ENCODE measurements at regions not wholly inside any gene's neighbourhood (a gene's known extent, or its start where the extent isn't known, plus 50 kb on each side); places are given as distances from the start of the nearest gene placed in this dataset.

DNA sequence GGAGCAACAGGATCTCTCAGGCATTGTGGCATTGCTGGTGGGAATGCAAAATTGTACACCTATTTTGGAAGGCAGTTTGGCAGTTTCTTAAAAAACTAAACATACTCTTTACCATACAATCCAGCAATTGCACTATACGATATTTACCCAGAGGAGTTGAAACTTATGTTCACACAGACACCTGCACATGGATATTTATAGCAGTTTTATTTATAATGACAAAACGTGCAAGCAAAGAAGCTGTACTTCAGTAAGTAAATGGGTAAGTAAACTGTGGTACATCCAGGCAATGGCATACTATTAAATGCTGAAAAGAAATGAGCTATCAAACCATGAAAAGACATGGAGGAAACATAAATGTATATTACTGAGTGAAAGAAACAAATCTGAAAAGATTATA lies 71.6 kb upstream of the UBAC2 start:
- in situ Hi-C loops (cut with MboI; ENCODE audit: low sequenced_read_pairs) (no loop called here), intact Hi-C loops (cut with micrococcal nuclease) (no loop called here), dilution Hi-C loops (cut with HindIII; ENCODE audit: low sequenced_read_pairs, unreplicated experiment) (no loop called here)
- Histone ChIP-seq H2AK9ac (replicated peaks; ENCODE audit: low read depth, low read length, poor library complexity) (no peak overlapping the region), H3K9me1 (ENCODE audit: insufficient read depth, low read length) (no peaks in the 10 kb centered on the region), H2BK15ac (ENCODE audit: low read depth, low read length) (no peak overlapping the region), H2BK120ac (ENCODE audit: low read depth, low read length) (no peak overlapping the region), H3K4me2 (ENCODE audit: low read depth, low read length) (no peak overlapping the region), H3K36me3 (ENCODE audit: control insufficient read depth, insufficient read depth, low read length) (no peaks in the 10 kb centered on the region), H3K56ac (ENCODE audit: extremely low read depth, insufficient read depth, low read length) (no peak overlapping the region), H3K4ac (ENCODE audit: low read depth, low read length) (no peak overlapping the region), H3K27ac (ENCODE audit: insufficient read depth, low read length) (no peak overlapping the region), H4K8ac (ENCODE audit: low read depth in 2 of 2, low read length in 2 of 2) (no peak overlapping the region), H4K91ac (ENCODE audit: insufficient read depth, low read depth, low read length) (no peak overlapping the region), H3K9me3 (ENCODE audit: control insufficient read depth, insufficient read depth, low read length) (no peaks in the 10 kb centered on the region; the same call in 1 of the 2 replicates), H3K18ac (ENCODE audit: low read depth, low read length) (no peak overlapping the region), H3K27me3 (ENCODE audit: control insufficient read depth, insufficient read depth, low read length) (peaks cover 14% of the 10 kb centered on the region), H4K20me1 (ENCODE audit: insufficient read depth, low read length) (no peaks in the 10 kb centered on the region), H3K23ac (ENCODE audit: low read depth, low read length) (no peak overlapping the region), H2AK5ac (ENCODE audit: low read depth, low read length) (no peak overlapping the region), H2BK5ac (ENCODE audit: low read depth, low read length, poor library complexity, severe bottlenecking) (no peak overlapping the region), H2AFZ (replicated peaks; ENCODE audit: low read length, poor library complexity) (no peak overlapping the region), H3K4me1 (ENCODE audit: control insufficient read depth, insufficient read depth, low read length) (peaks cover 3% of the 10 kb centered on the region; the same call in 1 of the 2 replicates), H3K79me1 (ENCODE audit: low read depth in 1 of 2, low read length in 2 of 2) (no peaks in the 10 kb centered on the region), H3K4me3 (ENCODE audit: insufficient read depth, low read depth, low read length) (no peak overlapping the region), H3K14ac (replicated peaks; ENCODE audit: low read depth, low read length) (no peak overlapping the region), H3K9ac (ENCODE audit: low read depth, low read length) (no peak overlapping the region), H4K5ac (ENCODE audit: low read depth, low read length) (no peak overlapping the region), H2BK20ac (ENCODE audit: low read depth, low read length) (no peak overlapping the region)
- no peak for TF ChIP-seq RCOR1 (IDR thresholded peaks at IDR 0.05; ENCODE audit: insufficient replicate concordance, low read length)
- no peak for TF ChIP-seq POLR2A (IDR thresholded peaks at IDR 0.05; ENCODE audit: low read depth, low read length)
- TF ChIP-seq CEBPB (IDR thresholded peaks at IDR 0.05; ENCODE audit: low read depth, low read length) = no peak
- TF ChIP-seq USF2 (IDR thresholded peaks at IDR 0.05; ENCODE audit: low read depth, low read length) = no peak
- TF ChIP-seq MXI1 (IDR thresholded peaks at IDR 0.05; ENCODE audit: borderline replicate concordance, low read depth, low read length) = no peak
- no peak for TF ChIP-seq BHLHE40 (IDR thresholded peaks at IDR 0.05; ENCODE audit: low read depth, low read length)
- no peak for TF ChIP-seq CTCF (conservative IDR thresholded peaks at IDR 0.05; ENCODE audit: low read depth, low read length)
- TF ChIP-seq CHD1 (IDR thresholded peaks at IDR 0.05; ENCODE audit: low read depth, low read length) = no peak
- no peak for TF ChIP-seq NFE2L2 (IDR thresholded peaks at IDR 0.05; ENCODE audit: low read depth, low read length)
- TF ChIP-seq ELK1 (IDR thresholded peaks at IDR 0.05; ENCODE audit: borderline replicate concordance, low read depth, low read length) = no peak
- no peak for TF ChIP-seq FOS (IDR thresholded peaks at IDR 0.05; ENCODE audit: low read depth, low read length)
- TF ChIP-seq MAFK (IDR thresholded peaks at IDR 0.05; ENCODE audit: low read depth, low read length) = no peak
- TF ChIP-seq SMC3 (IDR thresholded peaks at IDR 0.05; ENCODE audit: low read depth, low read length) = no peak
- TF ChIP-seq MAZ (IDR thresholded peaks at IDR 0.05; ENCODE audit: borderline replicate concordance, low read depth, low read length) = no peak
- no TSS peak for BruUV-seq (replicated peaks)
- no CpG with 5 or more reads among the region's 2 CpGs for WGBS, 2 experiments (ENCODE audit: extremely low coverage in 2 of 2, insufficient read length in 1 of 2)
- DNase-seq (no peak), ATAC-seq (ENCODE audit: low read depth) (no peak)
- ChIA-PET CTCF (no interaction called here), POLR2A (ENCODE audit: unreplicated experiment) (interaction anchor here (0.6 kb wide), 1 partner anchor 72 kb away, joined by 3 read pairs; the partner anchor contains the start of gene UBAC2)
